Dedifferentiated amniotic fluid mesenchymal stem cell (primary cell): ENCODE measurements at regions not wholly inside any gene's neighbourhood (a gene's known extent, or its start where the extent isn't known, plus 50 kb on each side); places are given as distances from the start of the nearest gene placed in this dataset.

Source experiments
- DNase-seq: peaks from one replicate; pipeline ENCODE4 v3.0.0-alpha.2; 2016; ENCODE audit errors: extremely low spot score

GRCh38 chr2:10183146-10183675, 60.7 kb downstream of the RRM2 start:
- no peak for DNase-seq

- DNase-seq: no peak
Measured at GRCh38 chr2:10184421-10184820, 61.9 kb downstream of the RRM2 start.

GRCh38 chr2:10185046-10185445, 62.5 kb downstream of the RRM2 start:
- no peak for DNase-seq

- DNase-seq: no peak
Measured at GRCh38 chr2:10185755-10186154, 63.2 kb downstream of the RRM2 start.

- DNase-seq: no peak
Measured at GRCh38 chr2:10186868-10187535, 64.5 kb downstream of the RRM2 start.

- DNase-seq: no peak
Measured at GRCh38 chr2:10187661-10188060, 65.1 kb downstream of the RRM2 start.

- DNase-seq: no peak
Measured at GRCh38 chr2:10188211-10188610, 65.7 kb downstream of the RRM2 start.

GRCh38 chr2:10188729-10189305, 66.3 kb downstream of the RRM2 start:
- DNase-seq: no peak

- DNase-seq: no peak
Measured at GRCh38 chr2:10190255-10190654, 67.7 kb downstream of the RRM2 start.

- no peak for DNase-seq
Measured at GRCh38 chr2:10190737-10191532, 68.4 kb downstream of the RRM2 start.

- no peak for DNase-seq
Measured at GRCh38 chr2:10191554-10191953, 69.0 kb downstream of the RRM2 start.

GRCh38 chr2:10192392-10193015, 70.0 kb downstream of the RRM2 start:
- DNase-seq: no peak

GRCh38 chr2:10193276-10193795, 70.8 kb downstream of the RRM2 start:
- DNase-seq: no peak

GRCh38 chr2:10193851-10194820, 71.6 kb downstream of the RRM2 start:
- DNase-seq: peak; percentile 36

GRCh38 chr2:10195278-10196109, 73.0 kb downstream of the RRM2 start:
- no peak for DNase-seq

GRCh38 chr2:10196110-10196892, 73.8 kb downstream of the RRM2 start:
- no peak for DNase-seq

GRCh38 chr2:10196948-10197696, 74.6 kb downstream of the RRM2 start:
- no peak for DNase-seq

- no peak for DNase-seq
Measured at GRCh38 chr2:10197697-10198076, 75.1 kb downstream of the RRM2 start.
